ENCODE measurements at regions not wholly inside any gene's neighbourhood (a gene's known extent, or its start where the extent isn't known, plus 50 kb on each side); places are given as distances from the start of the nearest gene placed in this dataset.
"Not testable (repeated sequence)": the region's sequence is repeated elsewhere in the genome, so short reads cannot be mapped to it uniquely, and the experiment has no call there.

GRCh38 chr1:194062526-194062925, 876.1 kb upstream of the B3GALT2 start:
- Histone ChIP-seq H3K27ac (ENCODE audit: low read depth, low read length) (no peak overlapping the region), H3K27me3 (ENCODE audit: control insufficient read depth, insufficient read depth, low read length) (no peaks in the 10 kb centered on the region), H3K4me1 (ENCODE audit: control insufficient read depth, insufficient read depth, low read length) (no peaks in the 10 kb centered on the region), H3K9ac (ENCODE audit: low read length) (no peak overlapping the region), H3K36me3 (ENCODE audit: control insufficient read depth, insufficient read depth, low read length) (no peaks in the 10 kb centered on the region), H3K4me3 (ENCODE audit: low read length) (no peak overlapping the region)

DNA sequence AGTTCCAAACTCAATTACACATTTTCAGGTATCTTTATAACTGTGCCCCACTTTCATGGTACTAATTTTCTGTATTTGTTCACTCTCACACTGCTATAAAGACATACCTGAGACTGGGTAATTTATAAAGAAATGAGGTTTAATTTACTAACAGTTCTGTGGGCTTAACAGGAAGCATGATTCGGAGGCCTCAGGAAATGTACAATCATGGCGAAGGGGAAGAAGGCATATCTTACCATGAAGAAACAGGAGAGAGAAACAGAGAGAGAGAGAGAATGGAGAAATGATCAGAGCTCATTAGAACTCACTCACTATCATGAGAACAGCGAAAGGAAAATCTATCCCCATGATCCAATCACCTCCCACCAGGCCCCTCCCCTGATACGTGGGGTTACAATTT, 874.1 kb upstream of the B3GALT2 start:
- Histone ChIP-seq H3K4me3 (ENCODE audit: low read length) (no peak overlapping the region), H3K27ac (ENCODE audit: low read depth, low read length) (no peak overlapping the region), H3K36me3 (ENCODE audit: control insufficient read depth, insufficient read depth, low read length) (no peaks in the 10 kb centered on the region), H3K27me3 (ENCODE audit: control insufficient read depth, insufficient read depth, low read length) (no peaks in the 10 kb centered on the region), H3K9ac (ENCODE audit: low read length) (no peak overlapping the region), H3K4me1 (ENCODE audit: control insufficient read depth, insufficient read depth, low read length) (no peaks in the 10 kb centered on the region)

- H3K4me1 ChIP-seq (ENCODE audit: control insufficient read depth, insufficient read depth, low read length); H3K9ac ChIP-seq (ENCODE audit: low read length); H3K36me3 ChIP-seq (ENCODE audit: control insufficient read depth, insufficient read depth, low read length); H3K27me3 ChIP-seq (ENCODE audit: control insufficient read depth, insufficient read depth, low read length); H3K4me3 ChIP-seq (ENCODE audit: low read length); H3K27ac ChIP-seq (ENCODE audit: low read depth, low read length): not testable (repeated sequence)
Measured at GRCh38 chr1:194058268-194058667, 871.9 kb upstream of the B3GALT2 start.

DNA sequence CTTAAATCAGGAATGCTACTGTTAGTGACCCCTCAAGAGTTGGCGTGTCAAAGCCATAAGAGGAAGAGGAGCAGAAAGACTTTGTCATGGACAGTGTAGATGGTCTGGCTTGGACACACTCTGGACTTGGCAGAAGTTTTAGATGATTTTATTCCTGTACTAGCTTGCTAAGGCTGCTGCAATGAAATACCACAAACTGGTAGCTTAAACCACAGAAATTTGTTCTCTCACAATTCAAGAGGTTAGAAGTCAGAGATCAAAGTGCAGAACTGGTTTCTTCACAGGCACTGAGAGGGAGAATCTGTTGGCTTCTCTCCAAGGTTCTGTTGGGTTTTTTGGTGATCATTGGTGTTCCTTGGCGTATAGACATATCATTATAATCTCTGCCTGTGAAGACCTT, 869.8 kb upstream of the B3GALT2 start:
- H3K36me3 ChIP-seq (ENCODE audit: control insufficient read depth, insufficient read depth, low read length): no peaks in the 10 kb centered on the region
- H3K4me3 ChIP-seq (ENCODE audit: low read length): no peak overlapping the region
- H3K27me3 ChIP-seq (ENCODE audit: control insufficient read depth, insufficient read depth, low read length): no peaks in the 10 kb centered on the region
- H3K27ac ChIP-seq (ENCODE audit: low read depth, low read length): no peak overlapping the region
- no peaks in the 10 kb centered on the region for H3K4me1 ChIP-seq (ENCODE audit: control insufficient read depth, insufficient read depth, low read length)
- H3K9ac ChIP-seq (ENCODE audit: low read length): no peak overlapping the region

DNA sequence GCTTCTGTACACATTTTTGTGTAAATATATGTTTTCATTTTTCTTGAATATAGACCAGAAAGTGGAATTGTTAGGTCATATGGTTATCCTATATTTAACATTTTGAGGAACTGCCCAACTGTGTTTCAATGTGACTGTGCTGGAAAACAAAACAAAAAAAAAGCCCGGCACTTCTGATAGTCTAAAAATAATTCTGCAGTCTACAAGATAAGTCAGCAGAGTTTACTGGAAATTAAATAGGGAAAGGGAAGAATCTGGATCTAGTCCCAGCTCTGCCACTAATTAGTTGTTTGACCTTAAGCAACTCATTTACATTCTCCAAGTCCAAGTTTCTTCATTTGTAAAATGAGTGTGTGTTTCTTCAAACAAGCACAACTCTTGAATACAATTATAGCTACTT, 869.1 kb upstream of the B3GALT2 start:
- no peak overlapping the region for H3K9ac ChIP-seq (ENCODE audit: low read length)
- H3K36me3 ChIP-seq (ENCODE audit: control insufficient read depth, insufficient read depth, low read length): no peaks in the 10 kb centered on the region
- no peaks in the 10 kb centered on the region for H3K4me1 ChIP-seq (ENCODE audit: control insufficient read depth, insufficient read depth, low read length)
- no peak overlapping the region for H3K4me3 ChIP-seq (ENCODE audit: low read length)
- no peak overlapping the region for H3K27ac ChIP-seq (ENCODE audit: low read depth, low read length)
- H3K27me3 ChIP-seq (ENCODE audit: control insufficient read depth, insufficient read depth, low read length): no peaks in the 10 kb centered on the region

- no peaks in the 10 kb centered on the region for H3K4me1 ChIP-seq (ENCODE audit: control insufficient read depth, insufficient read depth, low read length)
- no peak overlapping the region for H3K27ac ChIP-seq (ENCODE audit: low read depth, low read length)
- H3K4me3 ChIP-seq (ENCODE audit: low read length): no peak overlapping the region
- H3K9ac ChIP-seq (ENCODE audit: low read length): no peak overlapping the region
- H3K36me3 ChIP-seq (ENCODE audit: control insufficient read depth, insufficient read depth, low read length): no peaks in the 10 kb centered on the region
- H3K27me3 ChIP-seq (ENCODE audit: control insufficient read depth, insufficient read depth, low read length): no peaks in the 10 kb centered on the region
Measured at GRCh38 chr1:194052514-194053338, 866.3 kb upstream of the B3GALT2 start.

DNA sequence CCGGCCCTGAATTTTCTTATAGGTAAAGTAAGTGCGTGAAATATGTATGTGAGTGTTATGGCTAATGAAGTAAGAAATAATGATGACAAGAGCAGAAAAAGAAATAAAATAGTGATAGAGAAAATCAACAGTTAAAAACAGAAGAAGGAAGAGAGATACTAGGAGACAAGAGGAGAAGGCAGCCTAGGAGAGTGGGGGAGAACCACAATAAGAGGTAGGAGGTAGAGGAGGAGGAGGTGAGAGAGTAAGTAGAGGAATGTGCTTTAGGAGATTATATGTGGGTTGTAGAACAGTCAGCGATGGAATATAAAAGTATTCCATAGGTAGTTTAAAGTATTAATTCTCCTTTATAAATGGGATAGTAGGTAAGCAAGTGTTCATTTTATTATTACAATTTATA, 861.5 kb upstream of the B3GALT2 start:
- H3K4me3 ChIP-seq (ENCODE audit: low read length): no peak overlapping the region
- no peaks in the 10 kb centered on the region for H3K4me1 ChIP-seq (ENCODE audit: control insufficient read depth, insufficient read depth, low read length)
- no peak overlapping the region for H3K27ac ChIP-seq (ENCODE audit: low read depth, low read length)
- H3K27me3 ChIP-seq (ENCODE audit: control insufficient read depth, insufficient read depth, low read length): no peaks in the 10 kb centered on the region
- no peak overlapping the region for H3K9ac ChIP-seq (ENCODE audit: low read length)
- H3K36me3 ChIP-seq (ENCODE audit: control insufficient read depth, insufficient read depth, low read length): no peaks in the 10 kb centered on the region

GRCh38 chr1:194047206-194047605, 860.8 kb upstream of the B3GALT2 start:
- H3K4me1 ChIP-seq (ENCODE audit: control insufficient read depth, insufficient read depth, low read length): no peaks in the 10 kb centered on the region
- no peak overlapping the region for H3K9ac ChIP-seq (ENCODE audit: low read length)
- no peak overlapping the region for H3K4me3 ChIP-seq (ENCODE audit: low read length)
- H3K36me3 ChIP-seq (ENCODE audit: control insufficient read depth, insufficient read depth, low read length): no peaks in the 10 kb centered on the region
- H3K27me3 ChIP-seq (ENCODE audit: control insufficient read depth, insufficient read depth, low read length): no peaks in the 10 kb centered on the region
- H3K27ac ChIP-seq (ENCODE audit: low read depth, low read length): no peak overlapping the region

GRCh38 chr1:194045416-194045815, 859.0 kb upstream of the B3GALT2 start:
- no peaks in the 10 kb centered on the region for H3K4me1 ChIP-seq (ENCODE audit: control insufficient read depth, insufficient read depth, low read length)
- H3K27me3 ChIP-seq (ENCODE audit: control insufficient read depth, insufficient read depth, low read length): no peaks in the 10 kb centered on the region
- H3K27ac ChIP-seq (ENCODE audit: low read depth, low read length): no peak overlapping the region
- no peak overlapping the region for H3K9ac ChIP-seq (ENCODE audit: low read length)
- H3K36me3 ChIP-seq (ENCODE audit: control insufficient read depth, insufficient read depth, low read length): no peaks in the 10 kb centered on the region
- H3K4me3 ChIP-seq (ENCODE audit: low read length): no peak overlapping the region

- Histone ChIP-seq H3K27me3 (ENCODE audit: control insufficient read depth, insufficient read depth, low read length) (no peaks in the 10 kb centered on the region), H3K9ac (ENCODE audit: low read length) (no peak overlapping the region), H3K4me1 (ENCODE audit: control insufficient read depth, insufficient read depth, low read length) (no peaks in the 10 kb centered on the region), H3K27ac (ENCODE audit: low read depth, low read length) (no peak overlapping the region), H3K4me3 (ENCODE audit: low read length) (no peak overlapping the region), H3K36me3 (ENCODE audit: control insufficient read depth, insufficient read depth, low read length) (no peaks in the 10 kb centered on the region)
Measured at GRCh38 chr1:194044892-194045291, 858.5 kb upstream of the B3GALT2 start.

DNA sequence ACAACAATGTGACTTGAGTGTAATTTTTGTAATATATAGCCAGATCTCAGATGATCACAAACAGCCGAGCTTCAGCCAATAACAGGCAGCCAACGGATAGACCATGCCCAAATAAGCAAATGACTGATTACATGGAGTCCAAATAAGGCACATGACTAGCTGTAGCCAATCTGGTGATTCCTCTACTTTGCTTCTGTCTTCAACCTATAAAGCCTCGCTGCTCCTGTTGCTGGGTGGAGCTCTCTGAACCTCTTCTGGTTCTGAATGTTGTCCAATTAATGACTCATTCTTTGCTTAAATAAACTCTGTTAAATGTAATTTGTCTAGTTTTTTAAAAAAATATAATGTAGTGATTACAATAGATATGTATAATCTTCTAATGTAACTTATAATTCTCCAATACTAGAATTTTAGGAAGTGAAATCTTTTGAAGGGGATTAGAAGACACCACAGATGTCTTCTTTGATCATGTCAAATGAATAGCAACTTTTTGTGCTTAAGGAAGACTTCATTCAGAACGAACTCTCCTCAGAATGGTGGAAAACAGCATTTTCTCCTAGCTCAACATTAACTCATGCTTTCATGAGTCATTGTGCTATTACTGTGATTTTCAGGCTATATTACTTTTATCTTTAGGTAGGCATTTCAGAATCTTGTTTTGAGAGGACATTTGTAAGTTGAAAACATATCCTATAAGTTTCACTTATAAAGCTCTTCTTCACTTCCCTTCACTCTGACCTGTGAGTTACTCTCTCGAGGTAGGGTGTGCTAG, 857.8 kb upstream of the B3GALT2 start:
- Histone ChIP-seq H3K27ac (ENCODE audit: low read depth, low read length) (no peak overlapping the region), H3K27me3 (ENCODE audit: control insufficient read depth, insufficient read depth, low read length) (no peaks in the 10 kb centered on the region), H3K4me1 (ENCODE audit: control insufficient read depth, insufficient read depth, low read length) (no peaks in the 10 kb centered on the region), H3K36me3 (ENCODE audit: control insufficient read depth, insufficient read depth, low read length) (no peaks in the 10 kb centered on the region), H3K9ac (ENCODE audit: low read length) (no peak overlapping the region), H3K4me3 (ENCODE audit: low read length) (no peak overlapping the region)

DNA sequence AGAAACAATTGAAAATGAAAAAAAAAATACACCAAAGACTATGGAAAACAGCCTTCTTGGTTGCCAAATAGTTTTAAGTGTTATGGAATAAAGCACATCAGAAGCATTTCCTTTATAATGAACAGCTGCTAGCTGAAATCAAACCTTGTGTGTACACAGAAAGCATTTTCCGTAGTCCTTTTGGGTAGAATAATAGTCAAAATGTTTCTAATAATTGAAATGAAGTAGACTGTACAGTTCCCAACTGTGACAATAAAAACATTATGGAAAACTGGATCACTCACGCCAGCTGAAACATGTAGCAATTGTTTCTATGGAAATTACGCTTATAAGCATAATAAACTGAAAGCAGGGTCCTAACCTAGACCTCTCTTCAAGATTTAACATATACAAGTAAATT, 856.3 kb upstream of the B3GALT2 start:
- Histone ChIP-seq H3K27me3 (ENCODE audit: control insufficient read depth, insufficient read depth, low read length) (no peaks in the 10 kb centered on the region), H3K27ac (ENCODE audit: low read depth, low read length) (no peak overlapping the region), H3K9ac (ENCODE audit: low read length) (no peak overlapping the region), H3K4me1 (ENCODE audit: control insufficient read depth, insufficient read depth, low read length) (no peaks in the 10 kb centered on the region), H3K36me3 (ENCODE audit: control insufficient read depth, insufficient read depth, low read length) (no peaks in the 10 kb centered on the region), H3K4me3 (ENCODE audit: low read length) (no peak overlapping the region)

DNA sequence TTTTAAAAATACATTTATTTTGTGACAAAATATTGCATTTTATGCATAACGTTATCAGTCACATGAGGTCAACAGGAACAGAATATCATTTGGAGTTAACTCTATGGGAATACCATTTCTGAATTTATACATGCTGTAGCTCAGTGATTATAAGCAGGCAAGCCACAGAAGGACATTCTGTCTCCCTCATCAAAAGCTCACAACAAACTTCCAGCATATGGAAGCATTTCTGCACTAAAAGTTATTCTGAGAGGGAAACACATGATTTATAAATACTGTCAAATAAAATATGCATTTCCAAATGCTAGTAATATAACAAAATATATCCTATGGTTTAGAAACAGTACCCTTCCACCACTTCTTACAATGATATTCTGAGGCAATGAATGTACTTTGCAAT, 854.1 kb upstream of the B3GALT2 start:
- H3K27ac ChIP-seq (ENCODE audit: low read depth, low read length): no peak overlapping the region
- H3K4me3 ChIP-seq (ENCODE audit: low read length): no peak overlapping the region
- no peaks in the 10 kb centered on the region for H3K27me3 ChIP-seq (ENCODE audit: control insufficient read depth, insufficient read depth, low read length)
- no peaks in the 10 kb centered on the region for H3K4me1 ChIP-seq (ENCODE audit: control insufficient read depth, insufficient read depth, low read length)
- H3K36me3 ChIP-seq (ENCODE audit: control insufficient read depth, insufficient read depth, low read length): no peaks in the 10 kb centered on the region
- no peak overlapping the region for H3K9ac ChIP-seq (ENCODE audit: low read length)
